GM21529 (cell line): ENCODE measurements at regions not wholly inside any gene's neighbourhood (a gene's known extent, or its start where the extent isn't known, plus 50 kb on each side); places are given as distances from the start of the nearest gene placed in this dataset.

Experiments used
- ATAC-seq: cut with Tn5 transposase; IDR thresholded peaks from one replicate; pipeline ENCODE4 v1.9.1; 2021; ENCODE audit not compliant: unreplicated experiment

DNA sequence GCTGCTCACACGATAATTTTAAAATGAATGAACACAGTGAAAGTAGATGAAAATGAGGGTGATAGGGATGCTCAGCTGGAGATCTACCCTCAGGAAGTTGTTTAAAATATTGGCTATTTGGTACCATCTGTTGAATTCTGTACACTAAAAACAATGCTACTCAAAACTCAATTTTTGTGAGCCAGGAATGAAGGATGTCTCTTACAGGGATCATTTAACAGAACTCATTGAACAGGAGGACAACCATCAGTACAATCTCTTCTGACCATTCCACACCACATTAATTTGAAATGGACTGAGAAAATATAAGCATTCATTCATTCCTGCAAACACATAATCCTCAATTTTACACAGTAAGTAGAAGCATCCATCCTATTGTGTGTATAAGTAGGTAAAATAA lies 1355.1 kb upstream of the CRIM1 start:
- no peak for ATAC-seq

DNA sequence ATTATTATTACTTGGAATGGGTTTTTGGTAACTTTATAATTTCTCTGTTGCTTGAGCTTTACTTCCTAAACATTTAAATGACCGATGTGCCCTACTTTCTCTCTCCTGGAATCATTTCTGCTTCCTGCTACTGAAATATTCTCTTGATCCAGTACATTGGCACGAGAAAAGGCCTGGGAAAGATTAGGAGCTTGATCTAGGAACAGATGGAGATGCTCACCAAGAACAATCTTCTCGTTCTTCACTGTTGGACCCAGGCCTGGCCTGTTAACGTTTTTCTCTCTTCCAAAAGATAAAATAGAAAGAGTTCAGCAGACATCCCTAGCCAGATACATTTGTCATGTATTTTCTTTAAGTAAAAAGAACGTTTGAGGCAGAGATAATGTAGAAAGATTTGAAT lies 1356.8 kb upstream of the CRIM1 start:
- ATAC-seq, result no peak

DNA sequence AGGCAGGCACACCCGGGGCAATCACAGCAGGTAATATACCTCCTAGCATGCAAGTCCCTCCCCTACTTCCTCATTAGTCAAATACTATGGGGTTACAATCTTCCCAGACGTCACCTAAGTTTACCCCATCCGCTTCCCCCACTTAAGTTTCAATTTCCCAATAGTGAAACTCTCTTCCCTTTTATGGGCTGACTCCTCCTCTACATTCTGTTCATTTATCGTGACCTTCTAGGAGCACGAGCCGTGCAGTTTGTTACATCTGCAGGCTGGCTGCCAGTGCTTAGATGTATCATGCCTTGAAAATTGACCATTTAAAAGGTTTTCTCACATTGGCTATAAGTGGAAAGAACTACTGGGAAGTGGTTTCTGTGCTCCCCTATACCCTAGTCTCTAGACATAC lies 1357.8 kb upstream of the CRIM1 start:
- no peak for ATAC-seq

DNA sequence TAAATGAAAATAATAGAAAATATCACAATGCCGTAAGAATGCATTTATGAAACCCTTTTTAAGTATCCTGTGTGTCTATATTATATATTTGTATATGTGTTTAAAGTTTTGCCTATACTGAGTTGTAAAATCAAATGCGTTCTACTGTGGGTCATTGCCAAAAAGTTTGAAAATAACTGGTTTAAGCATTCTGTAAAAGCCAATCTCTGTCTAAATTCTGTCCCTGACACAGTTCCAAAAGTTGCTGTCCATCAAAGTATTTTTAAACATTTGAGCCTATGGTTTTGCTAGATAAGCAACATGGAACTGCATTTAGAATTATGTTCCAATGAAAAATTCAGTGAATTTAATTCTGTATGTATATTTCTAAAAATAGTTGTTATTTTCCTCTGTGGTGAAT lies 1360.4 kb upstream of the CRIM1 start:
- no peak for ATAC-seq

DNA sequence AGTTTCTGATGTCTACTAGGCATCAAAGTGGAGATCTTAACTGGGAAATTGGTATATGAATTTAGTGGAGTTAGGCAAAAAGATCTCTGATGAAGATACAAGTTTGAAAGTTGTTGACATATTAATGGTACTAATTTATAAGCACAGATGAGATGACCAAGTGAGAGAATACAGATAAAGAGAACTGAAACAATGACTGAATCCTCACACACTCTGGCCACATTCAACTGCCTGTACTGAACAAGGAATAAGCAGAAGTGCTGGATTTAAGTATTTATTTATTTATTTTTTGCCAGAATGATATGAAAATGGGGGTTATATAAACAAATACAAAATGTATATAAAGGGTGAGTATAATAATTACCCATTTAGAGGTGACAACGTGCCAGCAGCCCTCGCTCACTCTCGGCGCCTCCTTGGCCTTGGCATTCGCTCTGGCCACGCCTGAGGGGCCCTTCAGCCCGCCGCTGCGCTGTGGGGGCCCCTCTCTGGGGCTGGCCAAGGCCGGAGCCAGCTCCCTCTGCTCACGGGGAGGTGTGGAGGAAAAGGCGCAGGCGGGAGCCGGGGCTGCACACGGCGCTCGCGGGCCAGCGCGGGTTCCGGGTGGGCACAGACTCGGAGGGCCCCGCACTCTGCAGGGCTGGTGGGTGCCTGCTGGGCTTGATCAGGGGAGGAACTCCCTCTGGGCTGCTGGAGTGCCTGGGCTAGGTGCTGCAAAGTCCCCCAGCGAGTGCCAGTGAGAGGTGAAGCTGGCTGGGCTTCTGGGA lies 1363.9 kb upstream of the CRIM1 start:
- no peak for ATAC-seq

DNA sequence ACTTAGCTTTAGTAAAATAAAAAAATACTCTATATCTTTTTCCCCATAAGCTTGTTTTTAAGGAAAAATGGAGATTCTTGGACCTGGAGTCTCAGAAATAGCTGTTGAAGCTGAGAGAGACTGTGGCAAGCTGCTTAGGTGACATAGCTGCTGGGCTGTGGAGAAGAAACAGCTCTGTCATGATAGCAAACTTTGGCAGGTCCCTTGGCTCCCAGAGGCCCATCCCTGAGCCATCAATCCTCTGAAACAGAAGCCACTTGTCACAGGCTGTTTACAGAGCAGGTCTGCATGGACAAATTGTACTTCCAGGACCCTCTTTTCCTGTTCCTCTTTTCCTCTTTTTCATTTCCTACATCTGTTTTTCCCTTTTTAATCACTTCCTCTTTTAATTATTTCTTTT lies 1370.1 kb upstream of the CRIM1 start:
- ATAC-seq, result no peak

DNA sequence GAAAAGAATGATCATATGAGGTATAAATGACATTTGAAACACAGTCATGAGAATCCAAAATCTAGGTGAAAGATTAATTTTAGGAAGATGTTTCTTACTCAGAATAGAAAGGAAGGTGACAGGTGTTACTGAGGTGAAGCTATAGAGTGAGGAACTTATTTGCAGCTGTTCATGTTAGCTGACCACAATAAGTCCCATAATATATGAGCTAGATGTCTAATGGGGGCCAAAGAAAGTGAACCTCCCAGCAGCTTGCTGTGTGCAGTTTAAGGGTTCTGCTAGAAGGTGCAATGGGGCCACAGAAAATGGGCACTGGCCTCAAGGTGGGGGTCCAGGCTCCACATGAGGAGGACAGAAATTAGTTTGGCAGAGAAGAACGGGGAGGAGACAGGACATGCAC lies 1374.9 kb upstream of the CRIM1 start:
- no peak for ATAC-seq

DNA sequence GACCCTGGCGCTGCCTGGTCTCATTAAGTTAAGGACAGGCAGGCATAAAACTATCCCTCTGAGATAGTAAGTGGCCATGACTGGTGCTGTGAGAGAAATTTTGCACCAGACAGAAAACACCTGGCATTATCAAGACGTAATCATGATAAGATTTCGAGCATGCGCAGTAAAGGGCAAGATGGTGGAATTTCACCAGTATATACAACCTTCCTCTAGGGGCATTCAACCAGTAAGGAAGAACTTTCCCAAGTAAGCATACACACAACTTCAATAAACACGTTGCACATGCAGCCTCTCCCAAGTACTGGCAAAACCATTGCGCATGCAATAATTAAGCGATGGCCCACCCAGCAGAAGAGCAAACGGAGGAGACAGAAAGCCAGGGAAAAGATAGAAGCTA lies 1376.4 kb upstream of the CRIM1 start:
- ATAC-seq, result no peak

DNA sequence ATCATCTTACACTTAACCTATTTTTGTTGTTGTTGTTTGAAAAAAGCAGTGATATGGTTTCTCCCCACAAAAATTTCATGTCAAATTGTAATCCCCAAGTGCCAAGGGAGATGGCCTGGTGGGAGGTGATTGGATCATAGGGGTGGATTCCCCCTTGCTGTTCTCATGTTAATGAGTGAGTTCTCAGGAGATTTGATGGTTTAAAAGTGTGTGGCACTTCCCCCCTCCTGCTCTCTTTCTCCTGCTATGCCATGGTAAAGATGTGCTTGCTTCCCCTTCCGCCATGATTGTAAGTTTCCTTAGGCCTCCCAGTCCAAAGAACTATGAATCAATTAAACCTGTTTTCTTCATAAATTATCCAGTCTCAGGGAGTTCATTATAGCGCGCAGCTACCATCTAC lies 1362.7 kb upstream of the FAM98A start:
- ATAC-seq, result no peak

DNA sequence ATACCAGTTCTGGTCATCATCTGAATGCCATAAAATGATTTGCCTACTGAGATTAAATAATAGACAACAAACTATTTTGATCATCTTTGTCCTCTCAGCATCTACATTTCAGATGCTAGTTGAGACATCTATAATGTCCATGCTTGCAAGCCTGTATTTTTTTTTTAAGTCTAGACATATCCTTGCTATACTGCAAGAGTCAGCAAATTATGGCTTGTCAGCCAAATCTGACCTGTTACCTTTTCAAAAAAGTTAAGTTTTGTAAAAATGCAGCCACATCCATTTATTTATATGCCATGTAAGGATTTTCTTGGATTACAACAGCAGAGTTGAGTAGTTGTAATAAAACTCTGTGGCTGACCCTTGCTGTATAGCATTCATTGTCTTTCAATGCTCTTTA lies 1355.7 kb upstream of the FAM98A start:
- no peak for ATAC-seq

DNA sequence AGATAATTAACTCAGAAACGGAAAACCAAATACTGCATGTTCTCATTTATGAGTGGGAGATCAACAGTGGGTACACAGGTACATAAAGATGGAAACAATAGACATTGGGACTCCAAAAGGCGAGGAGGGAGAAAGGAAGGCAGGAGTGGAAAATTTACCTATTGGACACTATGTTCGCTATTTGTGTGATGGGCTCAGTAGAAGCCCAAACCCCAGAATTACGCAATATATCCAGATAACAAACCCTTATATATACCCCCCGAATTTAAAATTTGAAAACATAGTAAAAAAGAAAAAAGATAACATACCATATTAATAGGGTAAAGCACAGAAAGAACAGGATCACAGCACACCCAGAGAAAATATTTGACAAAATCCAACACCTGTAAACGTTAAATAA lies 1351.7 kb upstream of the FAM98A start:
- no peak for ATAC-seq

DNA sequence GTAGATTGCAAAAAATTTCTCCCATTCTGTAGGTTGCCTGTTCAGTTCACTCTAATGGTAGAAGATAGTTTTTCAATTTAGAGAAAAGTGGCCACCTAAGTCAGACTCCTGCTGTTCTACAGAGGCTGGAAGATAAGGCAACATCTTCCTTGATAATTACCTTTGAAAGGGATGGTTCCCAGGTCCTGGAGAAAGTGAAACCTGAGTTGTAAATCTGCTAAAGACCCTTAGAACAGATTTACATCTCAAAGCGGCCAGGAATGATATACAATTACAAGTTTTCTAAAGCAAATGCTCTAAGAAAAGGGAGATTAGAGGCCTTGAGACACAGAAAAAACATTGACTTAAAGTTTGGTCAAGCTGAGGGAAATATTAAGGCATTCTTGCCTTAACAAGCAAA lies 1350.2 kb upstream of the FAM98A start:
- no peak for ATAC-seq

DNA sequence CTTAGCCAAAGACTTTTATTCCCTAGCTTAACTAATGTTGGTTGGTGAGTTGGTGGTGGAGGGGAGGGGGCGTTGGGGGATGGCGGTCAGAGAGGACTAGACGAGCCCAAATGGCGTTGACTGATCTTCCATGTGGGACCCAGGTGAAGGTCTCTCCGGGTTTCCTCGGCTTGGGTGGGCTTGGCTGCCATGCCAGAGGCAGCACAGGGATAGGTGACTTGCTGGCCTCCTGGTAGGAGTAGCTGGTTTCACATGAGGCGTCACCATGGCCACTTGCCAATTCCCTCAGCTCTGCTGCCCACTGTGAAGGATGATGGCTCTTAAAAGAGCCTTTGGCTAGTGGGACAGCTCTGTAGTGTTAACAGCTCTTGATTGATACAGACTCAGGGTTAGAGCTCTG lies 1337.0 kb upstream of the FAM98A start:
- ATAC-seq, result no peak

DNA sequence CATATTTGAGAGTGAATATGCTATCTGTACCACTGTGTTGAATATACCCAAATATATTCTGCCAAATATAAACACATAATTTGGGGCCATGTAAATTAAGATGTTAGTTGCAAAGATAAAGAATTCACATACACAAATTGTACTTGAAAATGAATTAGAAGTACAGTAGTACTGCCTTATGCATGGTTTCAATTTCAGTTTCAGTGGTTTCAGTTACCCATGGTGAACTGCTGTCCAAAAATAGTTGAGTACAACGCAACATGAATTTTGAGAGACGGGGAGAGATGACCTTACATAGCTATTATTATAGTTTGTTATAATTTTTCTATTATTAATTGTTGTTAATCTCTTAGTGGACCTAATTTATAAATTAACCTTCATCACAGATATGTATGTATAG lies 1313.0 kb upstream of the FAM98A start:
- ATAC-seq, result peak; percentile 95

DNA sequence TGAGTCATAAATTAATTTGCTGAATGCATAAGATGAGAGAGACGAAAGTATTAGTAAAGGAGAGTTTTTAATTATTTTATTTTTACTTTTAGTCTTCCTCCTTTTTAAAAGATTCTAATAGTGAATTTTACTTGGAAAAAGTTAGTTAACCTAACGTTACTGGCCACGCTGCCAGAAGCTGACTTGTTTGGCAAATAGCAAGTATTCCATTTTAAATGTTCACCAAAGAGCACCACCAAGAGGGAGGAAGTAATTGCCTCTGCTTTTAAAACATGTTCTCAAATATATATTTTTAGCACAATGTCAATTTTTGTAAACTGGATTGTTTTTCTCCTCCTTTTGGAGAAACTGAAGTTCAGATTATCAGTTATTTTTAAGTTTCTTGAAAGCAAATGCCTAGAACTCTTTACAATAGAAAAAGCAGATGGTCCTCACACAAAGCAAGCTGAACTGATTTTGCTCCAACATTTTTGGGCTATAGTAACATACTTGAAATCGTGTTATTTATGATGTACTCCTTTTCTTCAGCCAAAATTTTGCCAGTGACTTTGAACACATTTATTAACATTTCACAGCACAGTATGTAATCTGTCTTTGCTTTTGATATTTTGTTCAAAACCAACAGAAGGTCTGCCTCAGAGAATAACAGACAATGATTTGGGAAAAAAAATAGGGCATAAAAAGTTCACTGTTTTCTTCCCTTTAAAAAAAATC lies 1311.0 kb upstream of the FAM98A start:
- ATAC-seq, result no peak

DNA sequence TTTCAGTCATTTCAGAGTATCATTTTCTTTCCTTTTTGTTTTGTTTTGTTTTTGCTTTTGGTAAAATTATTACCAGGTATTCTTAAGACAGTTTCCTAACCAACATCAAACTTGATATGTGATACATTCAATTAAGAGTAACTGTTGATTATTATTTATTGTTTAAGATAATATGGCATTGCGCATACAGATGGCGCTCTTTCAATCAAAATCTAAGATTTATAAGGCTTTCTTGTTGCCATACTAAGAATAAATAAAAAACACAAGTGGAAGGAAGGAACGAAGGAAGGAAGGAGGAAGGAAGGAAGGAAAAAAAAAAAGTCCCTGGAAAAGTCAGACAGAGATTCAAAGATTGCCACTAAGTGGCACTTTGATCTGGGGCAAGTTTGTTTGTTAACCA lies 1308.7 kb upstream of the FAM98A start:
- ATAC-seq, result no peak

DNA sequence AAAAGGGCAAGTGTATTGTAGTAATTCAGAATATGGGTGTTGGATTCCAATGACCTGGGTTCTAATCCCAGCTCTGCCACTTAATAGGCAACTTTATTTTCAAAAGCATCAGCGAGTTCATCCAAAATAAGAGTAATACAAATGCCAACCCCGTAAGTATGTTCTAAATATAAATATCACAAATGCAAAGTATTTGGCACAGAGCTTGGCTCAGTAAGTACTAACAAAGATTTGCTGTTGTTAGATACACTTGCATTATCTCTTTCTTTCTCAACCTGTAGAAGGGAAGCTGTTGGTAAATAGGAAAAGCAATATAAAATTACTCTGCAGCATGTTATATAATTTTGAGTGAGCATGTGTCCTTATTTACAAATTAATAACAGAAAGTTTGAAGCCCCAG lies 1302.6 kb upstream of the FAM98A start:
- ATAC-seq, result no peak

DNA sequence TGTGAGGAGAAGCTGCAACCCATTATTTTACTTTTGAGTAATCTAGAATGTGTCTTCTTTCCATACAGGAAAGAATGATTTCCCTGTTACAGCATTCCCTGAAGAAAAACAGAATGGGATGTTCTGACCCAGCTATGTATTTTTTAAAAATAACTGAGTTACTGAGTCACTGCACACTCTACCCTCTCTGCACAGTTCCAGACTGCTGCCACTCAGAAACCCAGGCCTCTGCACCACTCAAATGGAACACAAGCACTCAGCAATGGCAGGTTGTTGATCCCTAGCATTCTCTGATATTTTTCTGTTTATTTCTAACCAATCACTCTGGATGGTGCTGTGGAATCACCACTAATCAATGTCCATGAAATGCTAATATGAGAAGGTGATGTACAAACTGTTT lies 1300.0 kb upstream of the FAM98A start:
- no peak for ATAC-seq

DNA sequence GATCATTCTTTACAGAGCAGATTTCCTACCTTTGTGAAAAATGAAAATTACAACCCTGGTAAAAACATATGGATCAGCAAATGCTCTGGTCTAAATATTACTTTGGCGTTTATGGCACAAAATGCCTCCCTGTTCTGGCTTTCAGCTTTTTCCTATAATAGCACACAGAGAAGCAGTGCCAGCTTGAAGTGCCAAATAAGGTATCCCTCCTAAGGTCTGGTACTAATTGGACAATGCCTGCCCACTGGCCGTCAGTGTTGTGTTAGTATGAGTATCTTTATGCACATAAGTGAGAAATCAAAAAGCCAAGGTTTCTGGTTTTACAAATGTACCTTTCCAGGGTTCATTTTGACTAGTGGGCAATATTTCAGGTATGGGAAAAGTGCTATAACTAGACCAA lies 1293.7 kb upstream of the FAM98A start:
- no peak for ATAC-seq

DNA sequence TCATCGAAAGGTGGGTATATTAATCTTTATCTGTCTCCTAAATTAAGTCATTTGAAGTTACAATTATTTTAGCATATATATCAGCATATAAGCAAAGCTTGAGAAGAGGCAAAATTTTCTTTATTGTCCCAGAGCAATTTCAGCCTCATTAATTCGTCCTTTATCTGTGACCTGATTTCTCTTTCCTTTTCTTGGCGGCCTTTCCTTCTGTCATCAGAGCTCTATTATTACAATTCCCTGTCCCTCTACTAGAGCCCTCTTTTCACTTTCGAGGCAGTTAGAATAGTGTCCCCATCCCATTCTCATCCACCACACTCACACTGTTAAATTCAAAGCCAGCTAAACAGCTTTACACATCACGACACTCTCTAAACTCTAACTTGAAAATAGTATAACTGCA lies 1293.2 kb upstream of the FAM98A start:
- ATAC-seq, result no peak

DNA sequence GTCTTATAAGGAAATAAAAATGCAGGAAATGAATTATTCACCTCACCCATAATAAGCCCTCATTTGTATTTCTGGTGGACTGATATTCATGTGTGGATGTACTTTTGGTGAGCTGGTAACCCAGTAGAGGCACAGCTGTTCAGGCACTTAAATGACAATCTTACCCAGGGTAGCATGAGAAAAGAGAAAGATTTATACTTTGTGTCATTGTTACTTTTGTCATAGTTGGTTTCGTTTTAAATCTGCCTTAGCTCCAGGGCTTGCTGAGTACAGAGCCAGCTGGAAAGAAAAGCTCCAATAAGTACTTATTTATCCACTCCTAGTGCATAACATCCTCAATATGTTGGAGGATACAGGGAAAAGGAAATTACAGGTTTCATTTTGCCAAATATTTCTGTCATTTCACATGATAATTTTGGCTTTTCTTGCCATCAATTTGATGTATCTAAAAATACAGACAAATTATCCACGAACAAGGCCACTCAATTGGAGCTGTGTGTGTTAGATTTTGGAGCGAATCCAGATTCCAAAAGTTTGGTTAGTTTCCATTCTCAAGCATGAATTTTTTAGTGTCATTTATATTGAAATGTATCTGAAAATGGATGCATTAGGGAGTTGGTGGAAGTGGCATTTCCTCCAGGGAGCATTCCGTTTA lies 1276.1 kb upstream of the FAM98A start:
- no peak for ATAC-seq

DNA sequence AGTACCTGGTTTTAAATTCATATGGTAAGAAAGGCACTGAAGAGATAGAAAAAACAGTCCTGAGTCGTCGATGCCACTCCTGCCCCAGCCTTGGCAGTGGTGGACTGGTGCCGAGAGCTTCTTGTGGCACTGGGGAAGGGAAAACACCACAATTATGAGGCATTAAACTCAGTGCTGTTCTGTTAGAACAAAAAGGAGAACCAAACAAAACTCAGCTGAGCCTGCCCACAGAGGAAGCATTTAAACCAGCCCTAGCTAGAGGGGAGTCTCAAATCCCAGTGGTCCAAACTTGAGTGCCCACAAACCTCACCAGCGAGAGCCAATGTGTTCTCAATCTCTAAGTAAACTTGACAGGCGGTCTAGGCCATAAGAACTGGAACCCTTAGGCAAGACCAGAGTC lies 1254.5 kb upstream of the FAM98A start:
- no peak for ATAC-seq
